PC-9 (cell line): ENCODE measurements at regions not wholly inside any gene's neighbourhood (a gene's known extent, or its start where the extent isn't known, plus 50 kb on each side); places are given as distances from the start of the nearest gene placed in this dataset.

ENCODE experiments used
- CTCF ChIP-seq: fragments of 200-600 bp; sonication (generic); conservative IDR thresholded peaks from 2 replicates; pipeline ENCODE4 v1.6.1; 2017; ENCODE audit warnings: mixed run types, antibody characterized with exemption, mild to moderate bottlenecking, moderate library complexity
- EZH2 ChIP-seq: fragments of 200-600 bp; sonication (generic); IDR thresholded peaks from 2 replicates; pipeline ENCODE4 v1.8.0; 2017; ENCODE audit warnings: antibody characterized with exemption, low read depth

GRCh38 chr9:79140751-79141150 is 431.0 kb upstream of the TLE4 start:
- TF ChIP-seq CTCF (no peak), EZH2 (no peak)
